ENCODE measurements at regions not wholly inside any gene's neighbourhood (a gene's known extent, or its start where the extent isn't known, plus 50 kb on each side); places are given as distances from the start of the nearest gene placed in this dataset.

GRCh38 chr6:138550346-138550767, 51.1 kb upstream of the NHSL1 start:
- DNase-seq (ENCODE audit: low read depth) = no peak

- no peak for DNase-seq (ENCODE audit: low read depth)
Measured at GRCh38 chr6:138554146-138554545, 54.9 kb upstream of the NHSL1 start.

- no peak for DNase-seq (ENCODE audit: low read depth)
Measured at GRCh38 chr6:138555421-138555988, 56.2 kb upstream of the NHSL1 start.

- DNase-seq (ENCODE audit: low read depth) = no peak
Measured at GRCh38 chr6:138557147-138557546, 57.9 kb upstream of the NHSL1 start.

- DNase-seq (ENCODE audit: low read depth) = no peak
Measured at GRCh38 chr6:138559143-138559542, 59.8 kb upstream of the NHSL1 start.

- DNase-seq (ENCODE audit: low read depth) = no peak
Measured at GRCh38 chr6:138560130-138560860, 61.0 kb upstream of the NHSL1 start.

- DNase-seq (ENCODE audit: low read depth) = no peak
Measured at GRCh38 chr6:138562691-138563090, 63.4 kb upstream of the NHSL1 start.

- no peak for DNase-seq (ENCODE audit: low read depth)
Measured at GRCh38 chr6:138563231-138563630, 63.9 kb upstream of the NHSL1 start.

- no peak for DNase-seq (ENCODE audit: low read depth)
Measured at GRCh38 chr6:138563650-138564049, 64.4 kb upstream of the NHSL1 start.

- no peak for DNase-seq (ENCODE audit: low read depth)
Measured at GRCh38 chr6:138564170-138564721, 65.0 kb upstream of the NHSL1 start.

GRCh38 chr6:138567052-138567451, 67.8 kb upstream of the NHSL1 start:
- DNase-seq (ENCODE audit: low read depth) = no peak

- no peak for DNase-seq (ENCODE audit: low read depth)
Measured at GRCh38 chr6:138568997-138569396, 69.7 kb upstream of the NHSL1 start.

GRCh38 chr6:138569554-138569953, 70.3 kb upstream of the NHSL1 start:
- DNase-seq (ENCODE audit: low read depth) = no peak

- DNase-seq (ENCODE audit: low read depth) = no peak
Measured at GRCh38 chr6:138569970-138570724, 70.9 kb upstream of the NHSL1 start.

GRCh38 chr6:138570725-138571029, 71.4 kb upstream of the NHSL1 start:
- DNase-seq (ENCODE audit: low read depth) = no peak

- no peak for DNase-seq (ENCODE audit: low read depth)
Measured at GRCh38 chr6:138571181-138571580, 71.9 kb upstream of the NHSL1 start.

GRCh38 chr6:138571585-138572166, 72.4 kb upstream of the NHSL1 start:
- DNase-seq (ENCODE audit: low read depth) = no peak

GRCh38 chr6:138572167-138572875, 73.0 kb upstream of the NHSL1 start:
- DNase-seq (ENCODE audit: low read depth) = no peak

- no peak for DNase-seq (ENCODE audit: low read depth)
Measured at GRCh38 chr6:138572885-138573284, 73.6 kb upstream of the NHSL1 start.

GRCh38 chr6:138575257-138575656, 76.0 kb upstream of the NHSL1 start:
- no peak for DNase-seq (ENCODE audit: low read depth)

GRCh38 chr6:138576313-138576712, 77.0 kb upstream of the NHSL1 start:
- DNase-seq (ENCODE audit: low read depth) = no peak

All from activated gamma-delta T cell treated with anti-CD3 and anti-CD28 coated beads, Interleukin-2, amount 50 U/mL, for 16 hours (primary cell).